HG03159 (cell line): ENCODE measurements at regions not wholly inside any gene's neighbourhood (a gene's known extent, or its start where the extent isn't known, plus 50 kb on each side); places are given as distances from the start of the nearest gene placed in this dataset.
"Not testable (repeated sequence)": the region's sequence is repeated elsewhere in the genome, so short reads cannot be mapped to it uniquely, and the experiment has no call there.

Experiments
- ATAC-seq: cut with Tn5 transposase; IDR thresholded peaks from one replicate; pipeline ENCODE4 v1.9.1; 2021; ENCODE audit warnings: mild to moderate bottlenecking, moderate library complexity; ENCODE audit not compliant: unreplicated experiment

GRCh38 chr7:156046031-156046560 is 233.8 kb upstream of the SHH start:
- ATAC-seq: no peak

DNA sequence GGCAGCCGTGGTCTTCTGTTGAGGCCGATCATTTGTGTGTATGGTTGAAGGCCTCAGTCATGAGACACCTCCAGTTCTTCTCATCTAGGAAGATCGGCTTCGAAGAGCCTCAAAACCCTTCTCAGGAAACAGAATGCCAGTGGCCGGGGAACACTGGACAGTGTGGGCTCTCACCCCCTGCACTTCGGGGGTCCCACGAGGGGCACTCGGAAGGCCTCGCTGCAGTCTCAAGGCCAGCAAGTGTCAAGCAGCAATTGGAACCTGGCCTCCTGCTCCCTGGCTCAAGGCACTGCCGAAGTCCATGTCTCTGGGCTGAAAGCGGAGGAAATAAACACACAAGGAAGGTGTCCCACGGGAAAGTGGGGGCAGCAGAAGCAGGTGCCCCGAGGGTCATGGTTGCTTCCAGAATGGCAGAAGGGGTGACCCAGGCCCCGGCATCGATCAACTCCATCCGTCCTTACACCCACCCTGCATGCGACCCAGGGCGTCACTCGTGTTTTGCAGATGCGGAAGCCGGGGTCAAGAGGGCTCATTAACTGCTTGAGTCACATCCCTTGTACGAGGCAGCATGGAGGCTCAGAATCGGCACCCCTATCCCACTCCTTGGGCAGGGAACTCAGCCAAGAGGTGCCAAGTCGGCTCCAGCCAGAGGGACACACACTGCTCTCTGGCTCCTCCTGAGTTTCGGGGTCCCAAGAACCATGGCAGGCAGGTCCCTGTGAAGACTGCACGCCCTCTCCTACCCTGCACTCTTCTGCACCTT is 231.3 kb upstream of the SHH start:
- ATAC-seq: no peak

DNA sequence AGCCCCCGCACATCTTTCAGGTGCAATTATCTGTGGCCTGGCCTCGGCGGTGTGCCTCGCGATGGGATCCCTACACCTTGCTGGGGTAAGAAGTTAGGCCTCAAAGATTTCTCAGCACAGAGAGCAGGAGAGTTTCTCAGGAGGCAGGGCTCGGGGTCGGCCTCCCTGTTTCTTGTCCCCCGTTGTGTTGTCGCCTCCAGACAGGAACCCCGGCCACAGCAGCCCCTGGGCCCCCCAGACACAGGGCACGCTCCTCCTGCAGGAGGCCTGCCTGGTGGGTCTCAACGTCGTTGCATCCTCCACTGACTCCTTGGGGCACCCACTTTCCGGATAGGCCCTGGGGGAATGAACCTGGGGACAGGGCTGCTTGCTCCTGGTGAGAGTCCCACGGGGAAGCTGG is 229.1 kb upstream of the SHH start:
- no peak for ATAC-seq

GRCh38 chr7:156039971-156040677 is 227.9 kb upstream of the SHH start:
- no peak for ATAC-seq

DNA sequence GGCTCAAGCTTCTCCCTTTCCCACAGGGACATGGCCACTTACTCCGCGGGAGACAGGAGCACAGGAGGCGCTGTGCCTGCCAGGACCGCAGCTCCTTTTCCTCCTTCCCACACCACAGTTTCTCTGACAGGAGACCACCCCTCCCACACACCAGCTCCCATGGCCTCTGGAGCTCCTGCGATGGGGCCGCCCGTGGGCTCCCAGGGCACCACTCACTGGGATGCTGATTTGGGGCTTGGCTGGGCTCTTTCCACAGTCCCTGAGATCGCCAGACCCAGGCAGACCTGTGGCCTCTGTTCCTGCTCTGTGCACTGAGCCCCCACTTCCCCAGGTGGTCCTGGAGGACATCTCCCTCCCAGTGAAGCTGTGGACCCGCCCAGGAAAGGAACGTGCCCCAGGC is 226.9 kb upstream of the SHH start:
- no peak for ATAC-seq

- no peak for ATAC-seq
Measured at GRCh38 chr7:156038345-156038744, 226.1 kb upstream of the SHH start.

DNA sequence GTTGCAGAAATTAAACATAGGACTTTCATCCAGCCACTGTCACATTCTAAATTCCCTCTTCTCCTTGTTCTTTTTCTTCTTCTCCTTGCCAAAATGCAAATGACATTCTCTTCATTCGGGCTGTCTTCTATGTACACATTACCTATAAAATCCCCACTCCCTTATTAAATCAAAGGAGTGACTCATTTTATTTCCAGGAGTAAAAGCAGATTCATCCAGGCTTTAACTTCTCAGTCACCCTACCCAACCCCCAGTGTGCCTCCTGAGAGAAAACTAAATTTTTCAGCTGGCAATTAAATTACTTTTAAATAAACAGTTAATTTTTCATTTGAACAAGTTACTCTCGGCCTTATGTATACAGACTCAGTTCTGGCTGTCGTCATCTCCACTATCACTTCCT is 223.9 kb upstream of the SHH start:
- ATAC-seq: no peak

- not testable (repeated sequence) for ATAC-seq
Measured at GRCh38 chr7:156035387-156035786, 223.1 kb upstream of the SHH start.

DNA sequence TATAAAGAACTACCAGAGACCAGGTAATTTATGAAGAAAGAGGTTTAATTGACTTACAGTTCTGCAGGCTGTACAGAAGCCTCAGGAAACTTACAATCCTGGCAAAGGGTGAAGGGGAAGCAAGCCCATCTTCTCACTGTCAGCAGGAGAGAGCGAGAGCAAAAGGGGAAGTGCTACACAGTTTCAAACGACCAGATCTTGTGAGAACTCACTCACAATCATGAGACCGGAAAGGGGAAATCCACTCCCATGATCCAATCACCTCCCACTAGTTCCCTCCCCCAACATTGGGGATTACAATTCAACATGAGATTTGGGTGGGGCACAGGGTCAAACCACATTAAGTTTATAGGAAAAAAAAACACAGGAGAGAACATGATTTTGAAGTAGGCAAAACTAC is 222.1 kb upstream of the SHH start:
- ATAC-seq: no peak

- ATAC-seq: no peak
Measured at GRCh38 chr7:156032973-156033372, 220.7 kb upstream of the SHH start.

DNA sequence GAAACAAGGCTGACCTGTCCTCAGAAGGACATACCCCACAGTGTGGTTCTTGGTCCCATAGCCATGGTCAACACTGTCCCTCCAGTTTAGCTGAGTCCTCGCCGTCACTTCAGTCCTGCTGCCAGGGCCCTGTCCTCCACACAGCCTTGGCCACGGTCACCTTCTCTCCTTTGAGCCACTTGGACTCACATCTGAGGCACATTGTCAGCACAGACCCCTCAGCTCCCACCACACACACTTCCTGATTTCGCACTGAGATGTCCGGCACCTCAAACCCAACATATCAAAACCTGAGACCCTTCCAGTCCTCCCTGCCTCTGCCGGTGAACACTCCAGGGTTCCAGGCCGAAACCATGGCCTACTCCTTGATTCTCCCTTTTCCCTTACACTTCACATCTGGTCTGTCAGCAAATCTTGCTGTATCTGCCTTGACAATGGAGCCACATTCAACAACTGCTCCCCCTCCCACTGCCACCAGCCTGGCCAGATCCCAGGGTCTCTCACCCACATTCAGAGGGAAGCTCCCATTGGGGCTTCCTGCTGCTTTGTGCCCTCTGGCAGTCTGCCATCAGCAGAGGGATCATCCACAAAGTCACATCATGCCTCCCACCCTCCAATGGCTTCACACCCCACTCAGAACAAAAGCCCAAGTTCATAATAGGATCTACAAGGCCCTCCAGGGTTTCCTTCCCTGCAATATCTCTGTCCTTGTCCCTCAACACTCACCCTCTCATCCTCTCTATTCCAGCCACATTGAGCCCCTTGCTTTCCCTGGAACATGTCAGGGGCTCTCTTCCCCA is 219.6 kb upstream of the SHH start:
- no peak for ATAC-seq

- ATAC-seq: no peak
Measured at GRCh38 chr7:156029460-156030007, 217.3 kb upstream of the SHH start.

- ATAC-seq: no peak
Measured at GRCh38 chr7:156028521-156028920, 216.3 kb upstream of the SHH start.

DNA sequence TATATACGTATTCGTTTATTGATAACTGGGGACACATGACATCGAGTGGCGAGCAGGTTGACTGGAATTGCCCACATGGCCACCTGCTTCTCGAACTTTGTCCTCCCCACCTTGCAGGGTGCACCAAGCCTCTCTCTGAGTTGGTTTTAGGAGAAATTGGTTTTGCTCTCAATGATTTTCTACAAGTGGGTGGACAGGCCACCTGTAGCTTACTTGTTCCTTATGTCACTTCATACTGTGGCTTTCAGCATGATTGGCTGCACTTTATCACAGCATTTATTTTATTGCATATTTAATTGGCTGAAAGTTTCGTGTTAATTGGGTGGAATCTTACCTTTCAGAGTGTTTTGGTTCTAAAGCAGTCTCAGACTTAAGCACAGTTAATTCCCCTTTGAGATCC is 215.6 kb upstream of the SHH start:
- no peak for ATAC-seq

- no peak for ATAC-seq
Measured at GRCh38 chr7:156026603-156027002, 214.3 kb upstream of the SHH start.

DNA sequence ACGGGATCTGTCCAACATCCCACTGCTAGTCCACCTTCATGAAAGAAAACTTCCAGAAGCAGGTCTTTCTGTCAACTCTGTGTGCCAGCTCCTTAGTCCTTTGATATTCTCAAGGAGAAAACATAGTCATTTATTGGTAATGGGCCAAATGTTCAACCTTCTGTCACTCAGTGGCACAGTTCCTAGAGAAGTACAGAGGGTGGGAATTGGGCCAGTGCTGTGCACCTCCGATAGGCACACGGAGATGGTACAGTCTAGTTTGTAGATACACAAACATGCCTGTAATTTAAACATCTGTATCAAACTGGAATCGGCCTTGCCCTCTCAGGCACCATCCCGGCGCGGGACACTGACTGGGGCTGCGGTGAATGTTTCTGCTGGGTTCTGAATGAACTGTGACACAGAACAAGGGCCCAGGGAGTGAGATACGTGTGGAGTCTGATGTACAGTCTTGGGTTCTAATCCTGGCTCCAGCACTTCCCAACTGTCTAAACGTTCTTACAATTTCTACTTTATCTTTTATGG is 213.9 kb upstream of the SHH start:
- ATAC-seq: no peak

DNA sequence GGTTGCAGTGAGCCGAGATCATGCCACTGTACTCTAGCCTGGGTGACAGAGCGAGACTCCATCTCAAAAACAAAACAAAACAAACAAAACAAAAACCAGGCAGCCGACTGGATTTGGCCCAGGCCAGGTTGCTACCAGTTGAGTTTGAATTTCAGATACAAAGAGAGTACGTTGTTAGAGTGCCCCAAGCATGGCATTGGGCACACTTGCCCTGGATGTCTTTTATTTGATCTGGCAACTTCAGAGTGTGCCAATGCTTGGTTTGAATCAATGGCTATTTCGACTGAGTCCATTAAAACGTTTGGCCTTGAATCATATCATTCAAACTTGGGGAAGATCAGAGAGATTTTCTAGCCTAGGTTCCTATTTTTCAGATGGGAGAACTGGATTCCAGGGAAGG is 213.4 kb upstream of the SHH start:
- ATAC-seq: no peak

DNA sequence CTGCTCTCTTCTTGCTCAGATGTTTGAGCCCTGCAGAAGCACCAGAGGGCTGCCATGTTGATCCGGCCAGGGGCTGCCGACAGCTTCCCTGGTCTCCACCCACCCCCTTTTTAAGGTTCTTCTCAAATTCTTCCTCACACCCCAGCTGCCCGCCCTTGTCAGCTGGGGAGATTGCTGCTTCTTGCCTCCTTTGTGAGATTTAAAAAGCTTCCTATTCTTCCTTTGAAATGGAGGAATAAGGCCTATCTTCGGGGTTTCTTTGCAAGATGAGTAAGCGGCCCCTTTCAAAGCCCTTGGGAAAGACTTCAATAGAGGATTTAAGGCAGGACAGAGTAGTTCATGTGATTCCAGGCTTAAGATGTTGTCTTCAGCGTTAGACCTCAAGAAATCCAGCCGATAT is 211.9 kb upstream of the SHH start:
- no peak for ATAC-seq

DNA sequence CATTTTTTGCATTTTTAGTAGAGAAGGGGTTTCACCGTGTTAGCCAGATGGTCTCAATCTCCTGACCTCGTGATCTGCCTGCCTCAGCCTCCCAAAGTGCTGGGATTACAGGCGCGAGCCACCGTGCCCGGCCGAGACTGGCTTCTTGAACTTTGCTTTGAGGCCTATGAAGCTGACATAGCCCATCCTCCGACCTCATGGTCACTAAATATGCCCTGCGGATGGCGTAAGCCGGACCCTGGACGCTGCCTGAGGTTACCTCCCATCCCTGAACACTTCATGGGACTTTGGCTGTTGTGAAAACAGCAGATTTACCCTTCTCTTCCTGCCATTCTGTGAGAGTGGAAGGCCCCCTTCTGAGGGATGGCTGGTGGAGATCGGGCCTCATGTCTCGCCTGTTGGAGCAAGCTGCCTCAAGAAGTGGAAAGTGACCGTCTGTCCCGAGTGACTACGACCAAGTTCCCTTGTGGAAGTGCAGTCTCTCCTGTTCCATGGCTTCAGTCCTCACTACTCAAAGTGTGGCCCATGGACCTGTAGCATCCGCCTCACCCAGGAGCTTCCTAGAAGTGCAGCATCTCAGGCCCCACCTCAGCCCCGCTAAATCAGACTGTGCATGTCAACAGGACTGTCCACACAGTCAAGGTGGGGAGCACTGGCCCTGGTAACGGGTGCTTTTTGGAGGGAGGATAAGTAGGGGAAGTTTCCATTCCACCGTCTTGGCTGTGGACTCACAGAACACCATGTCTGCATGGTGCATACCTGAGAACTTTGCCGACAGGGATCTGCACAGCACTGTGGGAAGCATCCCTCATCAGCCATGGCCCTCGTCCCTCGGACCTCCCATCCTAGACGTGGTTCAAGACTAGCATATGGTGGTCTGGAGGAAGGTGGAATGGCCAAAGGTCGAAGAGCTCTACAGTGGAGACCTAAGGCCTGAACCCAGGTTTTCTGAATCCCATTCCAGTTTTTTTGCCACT is 210.5 kb upstream of the SHH start:
- ATAC-seq: no peak

- ATAC-seq: no peak
Measured at GRCh38 chr7:156021471-156021870, 209.2 kb upstream of the SHH start.
